ENCODE measurements at regions not wholly inside any gene's neighbourhood (a gene's known extent, or its start where the extent isn't known, plus 50 kb on each side); places are given as distances from the start of the nearest gene placed in this dataset.

- Histone ChIP-seq H3K4me3 (ENCODE audit: low read depth, low read length, poor library complexity, severe bottlenecking) (no peak overlapping the region), H3K27me3 (replicated peaks; ENCODE audit: insufficient read depth, low read depth, low read length, poor library complexity) (no peaks in the 10 kb centered on the region), H3K4me1 (ENCODE audit: insufficient read depth, low read length, poor library complexity, severe bottlenecking) (no peaks in the 10 kb centered on the region), H3K27ac (ENCODE audit: low read depth, low read length, poor library complexity, severe bottlenecking) (no peak overlapping the region), H3K9me3 (ENCODE audit: low read depth, low read length, poor library complexity, severe bottlenecking) (peaks cover 3% of the 10 kb centered on the region), H3K36me3 (ENCODE audit: insufficient read depth, low read length, poor library complexity, severe bottlenecking) (no peaks in the 10 kb centered on the region)
- no peak for DNase-seq (ENCODE audit: low spot score)
- TF ChIP-seq CTCF (conservative IDR thresholded peaks at IDR 0.05; ENCODE audit: low read depth, low read length) (no peak), EZH2 (IDR thresholded peaks at IDR 0.05; ENCODE audit: borderline replicate concordance, low read depth, low read length, poor library complexity, severe bottlenecking) (no peak)
- BruUV-seq (replicated peaks) = no TSS peak
- intact Hi-C loops (cut with micrococcal nuclease; ENCODE audit: unreplicated experiment) = no loop called here
- POLR2A ChIA-PET (ENCODE audit: low non-redundant PET) = no interaction called here
- CTCF ChIA-PET = no interaction called here
Observed at GRCh38 chr1:239682046-239682445, 295.7 kb downstream of the CHRM3 start.

DNA sequence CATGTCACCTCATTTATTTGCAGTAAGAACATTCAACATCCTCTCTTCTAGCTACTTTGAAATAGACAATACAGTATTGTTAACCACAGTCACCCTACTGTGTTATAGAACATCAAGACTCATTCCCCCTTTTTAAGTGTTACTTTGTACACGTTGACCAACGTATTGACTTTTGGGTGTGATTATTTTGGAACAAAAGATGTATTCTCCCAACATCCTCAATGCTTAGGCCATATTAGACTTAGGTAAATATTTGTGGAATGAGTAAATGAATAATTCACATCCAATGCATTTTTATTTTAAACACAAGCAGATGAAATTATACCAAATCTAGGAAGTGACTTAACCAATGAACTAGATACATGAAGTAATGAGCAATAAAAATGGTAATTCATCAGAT lies 296.6 kb downstream of the CHRM3 start:
- Histone ChIP-seq H3K4me1 (ENCODE audit: insufficient read depth, low read length, poor library complexity, severe bottlenecking) (no peaks in the 10 kb centered on the region), H3K36me3 (ENCODE audit: insufficient read depth, low read length, poor library complexity, severe bottlenecking) (no peaks in the 10 kb centered on the region), H3K9me3 (ENCODE audit: low read depth, low read length, poor library complexity, severe bottlenecking) (peaks cover 3% of the 10 kb centered on the region), H3K27ac (ENCODE audit: low read depth, low read length, poor library complexity, severe bottlenecking) (no peak overlapping the region), H3K4me3 (ENCODE audit: low read depth, low read length, poor library complexity, severe bottlenecking) (no peak overlapping the region), H3K27me3 (replicated peaks; ENCODE audit: insufficient read depth, low read depth, low read length, poor library complexity) (no peaks in the 10 kb centered on the region)
- CTCF ChIA-PET = no interaction called here
- no TSS peak for BruUV-seq (replicated peaks)
- no peak for DNase-seq (ENCODE audit: low spot score)
- TF ChIP-seq EZH2 (IDR thresholded peaks at IDR 0.05; ENCODE audit: borderline replicate concordance, low read depth, low read length, poor library complexity, severe bottlenecking) (no peak), CTCF (conservative IDR thresholded peaks at IDR 0.05; ENCODE audit: low read depth, low read length) (no peak)
- POLR2A ChIA-PET (ENCODE audit: low non-redundant PET) = no interaction called here
- intact Hi-C loops (cut with micrococcal nuclease; ENCODE audit: unreplicated experiment) = no loop called here

DNA sequence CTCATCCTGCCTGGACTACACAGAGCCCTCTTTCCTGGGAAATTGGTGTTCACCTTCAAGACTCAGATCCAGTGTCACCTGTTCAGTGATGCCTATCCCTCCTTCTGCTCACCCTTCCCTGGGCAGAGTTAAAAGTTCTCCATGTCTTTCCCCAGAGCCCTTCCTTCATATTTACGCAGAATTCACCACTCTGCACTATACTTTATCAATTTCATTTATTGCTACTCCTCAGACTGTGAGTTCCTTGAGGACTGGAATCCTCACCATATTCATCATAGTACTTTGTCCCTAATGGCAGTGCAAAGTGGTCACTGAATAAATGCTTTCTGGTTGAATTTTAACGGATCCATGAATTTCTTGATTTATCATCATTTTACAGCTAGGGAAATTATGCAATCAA lies 300.0 kb downstream of the CHRM3 start:
- Histone ChIP-seq H3K4me3 (ENCODE audit: low read depth, low read length, poor library complexity, severe bottlenecking) (no peak overlapping the region), H3K4me1 (ENCODE audit: insufficient read depth, low read length, poor library complexity, severe bottlenecking) (no peaks in the 10 kb centered on the region), H3K27me3 (replicated peaks; ENCODE audit: insufficient read depth, low read depth, low read length, poor library complexity) (no peaks in the 10 kb centered on the region), H3K9me3 (ENCODE audit: low read depth, low read length, poor library complexity, severe bottlenecking) (peaks cover 3% of the 10 kb centered on the region), H3K27ac (ENCODE audit: low read depth, low read length, poor library complexity, severe bottlenecking) (no peak overlapping the region), H3K36me3 (ENCODE audit: insufficient read depth, low read length, poor library complexity, severe bottlenecking) (no peaks in the 10 kb centered on the region)
- ChIA-PET CTCF (no interaction called here), POLR2A (ENCODE audit: low non-redundant PET) (no interaction called here)
- no peak for DNase-seq (ENCODE audit: low spot score)
- BruUV-seq (replicated peaks) = no TSS peak
- TF ChIP-seq CTCF (conservative IDR thresholded peaks at IDR 0.05; ENCODE audit: low read depth, low read length) = no peak
- TF ChIP-seq EZH2 (IDR thresholded peaks at IDR 0.05; ENCODE audit: borderline replicate concordance, low read depth, low read length, poor library complexity, severe bottlenecking) = no peak
- intact Hi-C loops (cut with micrococcal nuclease; ENCODE audit: unreplicated experiment) = no loop called here
